K562 (cell line): ENCODE measurements at regions not wholly inside any gene's neighbourhood (a gene's known extent, or its start where the extent isn't known, plus 50 kb on each side); places are given as distances from the start of the nearest gene placed in this dataset.

ENCODE experiments used
- ATAC-seq: fragments of 200-7000 bp; cut with Tn5 transposase; 3 replicates; pipeline ENCODE4 v1.9.1; 2020; ENCODE audit warnings: moderate library complexity
- BruUV-seq: library from RNA; stranded (reverse); fragments of 400-500 nt; replicated peaks from 2 replicates; lab custom pipeline; 2021; lab: Mats Ljungman, UMichigan
- CTCF ChIA-PET: fragments of 300-600 bp; formaldehyde crosslinking; extraction: SDS; loops from one replicate; lab custom pipeline; 2021; ENCODE audit warnings: low intra/inter-chr PET ratio; lab: Yijun Ruan, JAX
- POLR2A ChIA-PET: fragments of 300-600, 350-650 bp; sonication (Branson Sonifier 250); formaldehyde crosslinking; extraction: SDS; loops from one replicate; lab custom pipeline; 2021; ENCODE audit warnings: antibody characterized with exemption, inconsistent platforms; lab: Yijun Ruan, JAX
- DNase-seq, 4 experiments: peaks; one replicate each; pipeline versions ENCODE4 v3.0.0 to v3.0.0-alpha.2; 2011 to 2018; ENCODE audit warnings: low spot score in 3 of 4, mixed read lengths in 3 of 4; ENCODE audit errors: extremely low read depth in 1 of 4
- FAIRE-seq: peaks from 2 replicates; lab custom pipeline; 2011; peaks lifted over from hg19 to GRCh38; lab: Jason Lieb, UNC
- H2AFZ ChIP-seq: 2 replicates; pipeline ENCODE4 v1.6.0; 2011; ENCODE audit warnings: low read depth, low read length, control low read depth, inconsistent platforms
- H3K27ac ChIP-seq: fragments of 200-600 bp; 3 replicates; pipeline ENCODE4 v1.8.0; 2011; ENCODE audit warnings: low read depth, mild to moderate bottlenecking, control low read depth, inconsistent platforms, low read length, moderate library complexity, mixed read lengths; ENCODE audit errors: extremely low read depth
- H3K27me3 ChIP-seq, 2 experiments: fragments of 300-600 bp in 1 of 2; 2 replicates in 1 of 2; 3 replicates in 1 of 2; pipeline versions ENCODE4 v1.6.0 to v1.8.0; 2011; ENCODE audit warnings: inconsistent platforms in 2 of 2, low read length in 2 of 2, mild to moderate bottlenecking in 1 of 2, mixed read lengths in 1 of 2, moderate library complexity in 1 of 2; ENCODE audit not compliant: control insufficient read depth in 2 of 2, insufficient read depth in 2 of 2
- H3K36me3 ChIP-seq: fragments of 300-600 bp; 3 replicates; pipeline ENCODE4 v1.8.0; 2011; ENCODE audit warnings: mild to moderate bottlenecking, low read length, inconsistent platforms; ENCODE audit not compliant: control insufficient read depth, insufficient read depth
- H3K4me1 ChIP-seq, 2 experiments: fragments of 200-600 bp in 1 of 2; replicated peaks in 1 of 2; 2 replicates in 1 of 2; 3 replicates in 1 of 2; pipeline versions ENCODE4 v1.5.1 to v1.8.0; 2011; ENCODE audit warnings: inconsistent platforms in 2 of 2, low read length in 2 of 2, mild to moderate bottlenecking in 1 of 2, mixed read lengths in 1 of 2, moderate library complexity in 1 of 2; ENCODE audit not compliant: control insufficient read depth in 2 of 2, insufficient read depth in 2 of 2
- H3K4me2 ChIP-seq: 2 replicates; pipeline ENCODE4 v1.6.1; 2011; ENCODE audit warnings: low read length, control low read depth, inconsistent platforms, mixed read lengths; ENCODE audit not compliant: insufficient read depth
- H3K4me3 ChIP-seq: fragments of 200-600 bp; sonication (generic), shearing (Covaris generic); 2 replicates; pipeline ENCODE4 v1.5.1; 2016; ENCODE audit warnings: control low read depth, inconsistent platforms
- H3K79me2 ChIP-seq: fragments of 200-600 bp; 3 replicates; pipeline ENCODE4 v1.8.0; 2011; ENCODE audit warnings: low read length, inconsistent platforms; ENCODE audit not compliant: control insufficient read depth, insufficient read depth
- H3K9ac ChIP-seq, 2 experiments: 2 replicates each; pipeline versions ENCODE4 v1.6.0 to v1.6.1; 2011; ENCODE audit warnings: low read depth in 2 of 2, low read length in 2 of 2, control low read depth in 1 of 2, inconsistent platforms in 1 of 2, mild to moderate bottlenecking in 1 of 2, mixed read lengths in 1 of 2; ENCODE audit not compliant: insufficient read depth in 1 of 2
- H3K9me1 ChIP-seq: one replicate; pipeline ENCODE4 v1.6.0; 2011; ENCODE audit warnings: inconsistent platforms, mild to moderate bottlenecking, low read length, moderate library complexity; ENCODE audit not compliant: control insufficient read depth, insufficient read depth
- H3K9me3 ChIP-seq: replicated peaks from 2 replicates; pipeline ENCODE4 v1.5.1; 2011; ENCODE audit warnings: low read depth, low read length, inconsistent platforms; ENCODE audit not compliant: control insufficient read depth, insufficient read depth
- H4K20me1 ChIP-seq: replicated peaks from 2 replicates; pipeline ENCODE4 v1.6.1; 2011; ENCODE audit warnings: low read length, inconsistent platforms, mixed read lengths; ENCODE audit not compliant: control insufficient read depth, insufficient read depth
- MITF ChIP-seq: IDR thresholded peaks from 2 replicates; pipeline ENCODE4 v1.6.1; 2014; ENCODE audit warnings: antibody characterized with exemption
- POLR2AphosphoS5 ChIP-seq: IDR thresholded peaks from 2 replicates; pipeline ENCODE4 v1.6.1; 2011; ENCODE audit warnings: mild to moderate bottlenecking, low read depth, low read length, moderate library complexity; ENCODE audit not compliant: control insufficient read depth, insufficient read depth
- RFX7 ChIP-seq: fragments of 250-450 bp; sonication (Bioruptor Pico); IDR thresholded peaks from 2 replicates; pipeline ENCODE4 v1.5.1; 2021; ENCODE audit warnings: mild to moderate bottlenecking
- ZNF699 ChIP-seq: fragments of 250-450 bp; sonication (Bioruptor Pico); IDR thresholded peaks from 2 replicates; pipeline ENCODE4 v1.8.0; 2021; ENCODE audit warnings: mild to moderate bottlenecking, moderate library complexity; ENCODE audit not compliant: insufficient replicate concordance
- in situ Hi-C: fragments of 300-500 bp; cut with MboI; formaldehyde crosslinking; loops from 4 replicates; pipeline ENCODE4 v1.15.0; 2018; ENCODE audit warnings: inconsistent platforms, mixed read lengths
- intact Hi-C: fragments of 100-400 bp; cut with micrococcal nuclease; formaldehyde crosslinking; loops from 2 replicates; pipeline ENCODE4 v1.14.2; 2022
- TF ChIP-seq, protein P1 (sequence below): sonication (generic); formaldehyde crosslinking; IDR thresholded peaks from 2 replicates; pipeline ENCODE4 v1.8.0; 2022; ENCODE audit warnings: mild to moderate bottlenecking, low read depth, missing genetic modification reagents

GRCh38 chr18:73670039-73670438 lies 477.6 kb downstream of the FBXO15 start:
- TF ChIP-seq POLR2AphosphoS5: no peak
- no peak for TF ChIP-seq ZNF699 (CRISPR knock-in tag)
- TF ChIP-seq, protein P1, sequence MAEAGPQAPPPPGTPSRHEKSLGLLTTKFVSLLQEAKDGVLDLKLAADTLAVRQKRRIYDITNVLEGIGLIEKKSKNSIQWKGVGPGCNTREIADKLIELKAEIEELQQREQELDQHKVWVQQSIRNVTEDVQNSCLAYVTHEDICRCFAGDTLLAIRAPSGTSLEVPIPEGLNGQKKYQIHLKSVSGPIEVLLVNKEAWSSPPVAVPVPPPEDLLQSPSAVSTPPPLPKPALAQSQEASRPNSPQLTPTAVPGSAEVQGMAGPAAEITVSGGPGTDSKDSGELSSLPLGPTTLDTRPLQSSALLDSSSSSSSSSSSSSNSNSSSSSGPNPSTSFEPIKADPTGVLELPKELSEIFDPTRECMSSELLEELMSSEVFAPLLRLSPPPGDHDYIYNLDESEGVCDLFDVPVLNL (CRISPR knock-in tag): no peak
- TF ChIP-seq RFX7 (CRISPR knock-in tag): no peak
- no peak for TF ChIP-seq MITF
- Histone ChIP-seq H3K9me3 (no peaks in the 10 kb centered on the region), H2AFZ (no peak overlapping the region), H3K27me3 (no peaks in the 10 kb centered on the region), H3K9me1 (no peaks in the 10 kb centered on the region), H3K9ac (no peak overlapping the region), H4K20me1 (no peaks in the 10 kb centered on the region), H3K4me1 (no peaks in the 10 kb centered on the region), H3K4me2 (no peak overlapping the region), H3K27ac (no peak overlapping the region), H3K4me3 (no peak overlapping the region), H3K79me2 (no peaks in the 10 kb centered on the region), H3K36me3 (no peaks in the 10 kb centered on the region)
- ATAC-seq: no peak
- ChIA-PET POLR2A (no interaction called here), CTCF (no interaction called here)
- no peak for DNase-seq
- FAIRE-seq: no peak
- in situ Hi-C loops (no loop called here), intact Hi-C loops (no loop called here)
- BruUV-seq: no TSS peak
